ENCODE measurements at regions not wholly inside any gene's neighbourhood (a gene's known extent, or its start where the extent isn't known, plus 50 kb on each side); places are given as distances from the start of the nearest gene placed in this dataset.
"Not testable (repeated sequence)": the region's sequence is repeated elsewhere in the genome, so short reads cannot be mapped to it uniquely, and the experiment has no call there.

- Mint-ChIP-seq H3K9me3 (peaks cover 19% of the 10 kb centered on the region), H3K27me3 (ENCODE audit: insufficient read depth, low read depth, poor library complexity) (no peaks in the 10 kb centered on the region), H3K36me3 (ENCODE audit: low read depth) (peaks cover 19% of the 10 kb centered on the region), H3K4me3 (no peak overlapping the region), H3K27ac (peak overlapping the region; percentile 84), H3K4me1 (peaks cover 25% of the 10 kb centered on the region)
- DNase-seq (ENCODE audit: low spot score) (no peak), ATAC-seq (no peak)
- H3K27me3 ChIP-seq (ENCODE audit: insufficient read depth) = no peaks in the 10 kb centered on the region
- peaks cover 26% of the 10 kb centered on the region for H3K4me1 ChIP-seq (ENCODE audit: insufficient read depth)
- no peak overlapping the region for H3K4me2 ChIP-seq
- H3K79me2 ChIP-seq (replicated peaks; ENCODE audit: insufficient read depth) = no peaks in the 10 kb centered on the region
- no peaks in the 10 kb centered on the region for H3K36me3 ChIP-seq (ENCODE audit: insufficient read depth)
- TF ChIP-seq REST (IDR thresholded peaks at IDR 0.05; ENCODE audit: unreplicated experiment) = no peak
- TF ChIP-seq EZH2 (IDR thresholded peaks at IDR 0.05; ENCODE audit: low read depth, unreplicated experiment) = no peak
- no peak for TF ChIP-seq ETS1 (IDR thresholded peaks at IDR 0.05)
- TF ChIP-seq JUNB (IDR thresholded peaks at IDR 0.05; ENCODE audit: unreplicated experiment) = no peak
- no peak for TF ChIP-seq ZNF331 (CRISPR knock-in tag; IDR thresholded peaks at IDR 0.05; ENCODE audit: low read depth)
- no peak for TF ChIP-seq ZNF114 (CRISPR knock-in tag; IDR thresholded peaks at IDR 0.05)
- H3F3A ChIP-seq (replicated peaks; ENCODE audit: low read depth) = no peaks in the 10 kb centered on the region
- H3K27ac ChIP-seq (ENCODE audit: low read depth) = no peak overlapping the region
- no peaks in the 10 kb centered on the region for H3K9me2 ChIP-seq (ENCODE audit: insufficient read depth)
- no peak overlapping the region for H3K4me3 ChIP-seq
- no peaks in the 10 kb centered on the region for H4K20me1 ChIP-seq (replicated peaks; ENCODE audit: insufficient read depth)
- H2AFZ ChIP-seq = peak overlapping the region; percentile 25; the same call in 1 of the 2 replicates
Measured at GRCh38 chr3:144593881-144594280, 622.3 kb downstream of the DIPK2A start.

GRCh38 chr3:144620236-144620635, 648.6 kb downstream of the DIPK2A start:
- not testable (repeated sequence) for ATAC-seq

More at GRCh38 chr3:144620236-144620635, 648.6 kb downstream of the DIPK2A start:
- not testable (repeated sequence) for H3F3A ChIP-seq (replicated peaks; ENCODE audit: low read depth); H3K36me3 ChIP-seq (ENCODE audit: insufficient read depth); H3K27ac Mint-ChIP-seq; DNase-seq (ENCODE audit: low spot score); H3K27ac ChIP-seq (ENCODE audit: low read depth); H3K79me2 ChIP-seq (replicated peaks; ENCODE audit: insufficient read depth); H3K4me3 Mint-ChIP-seq; H3K4me2 ChIP-seq; H3K27me3 Mint-ChIP-seq (ENCODE audit: insufficient read depth, low read depth, poor library complexity); H3K9me2 ChIP-seq (ENCODE audit: insufficient read depth); H3K4me1 Mint-ChIP-seq; H4K20me1 ChIP-seq (replicated peaks; ENCODE audit: insufficient read depth); H3K27me3 ChIP-seq (ENCODE audit: insufficient read depth); H2AFZ ChIP-seq; H3K4me1 ChIP-seq (ENCODE audit: insufficient read depth); H3K4me3 ChIP-seq
- peaks cover 33% of the 10 kb centered on the region for H3K9me3 Mint-ChIP-seq
- peaks cover 12% of the 10 kb centered on the region; the same call in 2 of the 3 replicates for H3K36me3 Mint-ChIP-seq (ENCODE audit: low read depth)
